ENCODE measurements at regions not wholly inside any gene's neighbourhood (a gene's known extent, or its start where the extent isn't known, plus 50 kb on each side); places are given as distances from the start of the nearest gene placed in this dataset.

GRCh38 chr18:39419315-39419714 is 1853.7 kb upstream of the CELF4 start:
- no peak for DNase-seq (ENCODE audit: low spot score)

GRCh38 chr18:39415471-39415870 is 1849.9 kb upstream of the CELF4 start:
- no peak for DNase-seq (ENCODE audit: low spot score)

GRCh38 chr18:39414009-39414700 is 1848.6 kb upstream of the CELF4 start:
- DNase-seq (ENCODE audit: low spot score): no peak

- no peak for DNase-seq (ENCODE audit: low spot score)
Measured at GRCh38 chr18:39406941-39407340, 1841.3 kb upstream of the CELF4 start.

GRCh38 chr18:39403121-39403520 is 1837.5 kb upstream of the CELF4 start:
- no peak for DNase-seq (ENCODE audit: low spot score)

GRCh38 chr18:39399662-39400061 is 1834.1 kb upstream of the CELF4 start:
- no peak for DNase-seq (ENCODE audit: low spot score)

GRCh38 chr18:39396168-39396567 is 1830.6 kb upstream of the CELF4 start:
- no peak for DNase-seq (ENCODE audit: low spot score)

GRCh38 chr18:39389800-39390379 is 1824.3 kb upstream of the CELF4 start:
- DNase-seq (ENCODE audit: low spot score): no peak

GRCh38 chr18:39380866-39381265 is 1815.3 kb upstream of the CELF4 start:
- no peak for DNase-seq (ENCODE audit: low spot score)

GRCh38 chr18:39380186-39380725 is 1814.7 kb upstream of the CELF4 start:
- DNase-seq (ENCODE audit: low spot score): no peak

GRCh38 chr18:39375066-39375465 is 1809.5 kb upstream of the CELF4 start:
- no peak for DNase-seq (ENCODE audit: low spot score)

GRCh38 chr18:39371996-39372395 is 1806.4 kb upstream of the CELF4 start:
- DNase-seq (ENCODE audit: low spot score): no peak

GRCh38 chr18:39366656-39367055 is 1801.1 kb upstream of the CELF4 start:
- no peak for DNase-seq (ENCODE audit: low spot score)

- no peak for DNase-seq (ENCODE audit: low spot score)
Measured at GRCh38 chr18:39365836-39366485, 1800.4 kb upstream of the CELF4 start.

GRCh38 chr18:39360072-39360471 is 1794.5 kb upstream of the CELF4 start:
- DNase-seq (ENCODE audit: low spot score): no peak

- DNase-seq (ENCODE audit: low spot score): no peak
Measured at GRCh38 chr18:39359636-39360035, 1794.0 kb upstream of the CELF4 start.

- no peak for DNase-seq (ENCODE audit: low spot score)
Measured at GRCh38 chr18:39350945-39351344, 1785.3 kb upstream of the CELF4 start.

GRCh38 chr18:39349801-39350200 is 1784.2 kb upstream of the CELF4 start:
- DNase-seq (ENCODE audit: low spot score): no peak

- DNase-seq (ENCODE audit: low spot score): no peak
Measured at GRCh38 chr18:39348757-39349156, 1783.2 kb upstream of the CELF4 start.

GRCh38 chr18:39347701-39348100 is 1782.1 kb upstream of the CELF4 start:
- no peak for DNase-seq (ENCODE audit: low spot score)

GRCh38 chr18:39346916-39347315 is 1781.3 kb upstream of the CELF4 start:
- DNase-seq (ENCODE audit: low spot score): no peak

GRCh38 chr18:39345321-39345720 is 1779.7 kb upstream of the CELF4 start:
- no peak for DNase-seq (ENCODE audit: low spot score)

GRCh38 chr18:39344487-39344886 is 1778.9 kb upstream of the CELF4 start:
- DNase-seq (ENCODE audit: low spot score): no peak

Measured in HT-29 (cell line).